A673 (cell line): ENCODE measurements at regions not wholly inside any gene's neighbourhood (a gene's known extent, or its start where the extent isn't known, plus 50 kb on each side); places are given as distances from the start of the nearest gene placed in this dataset.

ENCODE experiments used
- CTCF ChIP-seq: fragments of 300-800, 200-600 bp; sonication (generic); conservative IDR thresholded peaks from 2 replicates; pipeline ENCODE4 v1.5.1; 2017; ENCODE audit warnings: low read depth, mild to moderate bottlenecking, antibody characterized with exemption, low read length, moderate library complexity, mixed read lengths
- EZH2 ChIP-seq: fragments of 200-600 bp; sonication (generic); IDR thresholded peaks from 2 replicates; pipeline ENCODE4 v1.6.1; 2017; ENCODE audit warnings: borderline replicate concordance, low read depth, mild to moderate bottlenecking, mixed read lengths, antibody characterized with exemption, low read length; ENCODE audit not compliant: poor library complexity, severe bottlenecking

- no peak for TF ChIP-seq CTCF
- no peak for TF ChIP-seq EZH2
Observed at GRCh38 chr6:108746836-108747575, 101.2 kb upstream of the ARMC2 start.
